Spinal cord (tissue), 9 donors: ENCODE measurements at regions not wholly inside any gene's neighbourhood (a gene's known extent, or its start where the extent isn't known, plus 50 kb on each side); places are given as distances from the start of the nearest gene placed in this dataset.

Source experiments
- DNase-seq, 6 donors: peaks; one replicate each; pipeline versions ENCODE4 v3.0.0 to v3.0.0-alpha.2; 2013 to 2015; ENCODE audit warnings: low spot score in 6 of 6, low read depth in 4 of 6
- H3K27ac ChIP-seq: one replicate; pipeline ENCODE4 v1.5.1; 2013; ENCODE audit warnings: low read depth, low read length, control low read depth
- H3K27me3 ChIP-seq: one replicate; pipeline ENCODE4 v1.6.1; 2013; ENCODE audit warnings: low read length; ENCODE audit not compliant: control insufficient read depth, insufficient read depth
- H3K36me3 ChIP-seq: one replicate; pipeline ENCODE4 v1.6.1; 2013; ENCODE audit warnings: low read length; ENCODE audit not compliant: control insufficient read depth, insufficient read depth
- H3K4me1 ChIP-seq: one replicate; pipeline ENCODE4 v1.6.1; 2013; ENCODE audit warnings: low read length; ENCODE audit not compliant: control insufficient read depth, insufficient read depth
- H3K4me3 ChIP-seq: one replicate; pipeline ENCODE4 v1.5.1; 2013; ENCODE audit warnings: low read depth, low read length, control low read depth
- H3K9me3 ChIP-seq: one replicate; pipeline ENCODE4 v1.6.1; 2013; ENCODE audit warnings: low read length; ENCODE audit not compliant: control insufficient read depth, insufficient read depth
- WGBS: methylation state at CpG from one replicate; pipeline ENCODE4 v1.1.5; 2013; ENCODE audit warnings: missing lambda C conversion rate; ENCODE audit not compliant: insufficient coverage; 5-methylcytosine and 5-hydroxymethylcytosine counted together
- donor health status: healthy.

GRCh38 chr15:69592954-69593353 is 140.3 kb downstream of the RPLP1 start:
- peaks cover 31% of the 10 kb centered on the region for H3K4me1 ChIP-seq

DNA sequence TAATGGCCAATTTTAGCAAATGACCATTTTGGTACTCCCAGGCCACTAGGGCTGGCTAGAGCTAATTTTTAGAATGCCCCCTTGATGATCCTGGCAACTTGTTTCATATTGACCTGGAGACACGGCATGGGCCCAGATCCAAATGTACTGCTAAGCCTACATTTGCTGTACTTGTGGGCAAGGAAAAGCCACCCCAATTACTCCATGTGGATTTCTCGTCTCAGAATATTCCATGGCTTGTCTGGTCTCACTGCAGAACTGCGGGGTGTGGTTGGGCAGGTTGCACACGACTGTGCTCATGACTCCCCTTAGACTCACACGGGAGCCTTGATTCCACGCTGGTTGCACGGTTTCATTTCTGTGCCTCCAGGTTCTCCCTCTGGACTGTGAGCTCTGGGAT is 140.9 kb downstream of the RPLP1 start:
- Histone ChIP-seq H3K9me3 (no peaks in the 10 kb centered on the region), H3K27me3 (peaks cover 4% of the 10 kb centered on the region), H3K4me3 (no peak overlapping the region), H3K4me1 (peaks cover 31% of the 10 kb centered on the region), H3K36me3 (no peaks in the 10 kb centered on the region), H3K27ac (no peak overlapping the region)
- 92% methylated on average over 7 of the region's 7 CpGs for WGBS
- no peak for DNase-seq

More at GRCh38 chr15:69592954-69593353, 140.3 kb downstream of the RPLP1 start:
- Histone ChIP-seq H3K36me3 (no peaks in the 10 kb centered on the region), H3K9me3 (no peaks in the 10 kb centered on the region), H3K27ac (no peak overlapping the region), H3K27me3 (peaks cover 3% of the 10 kb centered on the region), H3K4me3 (no peak overlapping the region)
- no peak for DNase-seq
- WGBS: 80% methylated on average over 2 of the region's 2 CpGs

GRCh38 chr15:69593981-69594966 is 141.7 kb downstream of the RPLP1 start:
- 26% methylated on average over 18 of the region's 24 CpGs for WGBS
- peaks cover 7% of the 10 kb centered on the region for H3K27me3 ChIP-seq
- H3K4me3 ChIP-seq: no peak overlapping the region
- H3K9me3 ChIP-seq: no peaks in the 10 kb centered on the region
- H3K36me3 ChIP-seq: no peaks in the 10 kb centered on the region
- peaks cover 31% of the 10 kb centered on the region for H3K4me1 ChIP-seq
- H3K27ac ChIP-seq: peak overlapping the region; percentile 66
- peak in 5 of 6 donors; percentile 40 to 82 (median 46) for DNase-seq

DNA sequence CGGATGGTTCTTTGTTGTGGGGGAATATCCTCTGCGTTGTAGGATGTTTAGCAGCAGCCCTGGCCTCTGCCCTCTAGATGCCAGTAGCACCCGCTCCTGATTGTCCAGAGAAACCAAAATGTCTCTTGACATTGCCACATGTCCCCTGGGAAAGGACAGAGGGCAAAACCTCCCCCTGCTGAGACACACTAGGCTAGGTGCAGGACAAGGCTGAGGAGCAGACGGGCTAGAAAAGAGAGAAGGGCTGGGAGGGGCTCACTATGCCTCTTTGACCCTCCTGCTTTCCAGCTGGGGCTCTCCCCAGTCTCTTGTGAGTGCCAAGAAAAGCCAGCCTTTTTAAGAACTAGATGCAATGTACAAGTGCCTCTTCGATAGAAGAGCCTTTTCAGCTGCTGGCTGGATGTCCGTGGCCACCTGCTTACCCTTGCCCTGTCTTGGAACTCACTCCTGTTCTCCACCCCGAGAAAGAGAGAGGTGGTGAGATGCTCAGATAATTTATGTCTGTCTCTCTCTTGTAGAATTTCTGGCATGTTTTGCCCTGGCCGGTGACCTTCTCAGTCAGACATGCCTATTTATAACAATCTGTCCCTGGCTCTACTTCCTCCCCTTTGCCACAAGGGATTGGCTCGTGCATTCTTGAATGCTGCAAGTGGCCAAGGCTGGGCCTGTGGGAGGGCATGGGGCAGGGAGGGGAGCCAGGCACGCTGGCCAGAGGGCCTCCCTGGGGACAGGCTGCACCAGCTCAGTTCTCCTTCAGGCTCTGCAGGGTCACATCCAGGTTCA is 142.6 kb downstream of the RPLP1 start:
- Histone ChIP-seq H3K36me3 (no peaks in the 10 kb centered on the region), H3K9me3 (no peaks in the 10 kb centered on the region), H3K27ac (peak overlapping the region; percentile 66), H3K4me3 (no peak overlapping the region), H3K27me3 (peaks cover 9% of the 10 kb centered on the region), H3K4me1 (peaks cover 31% of the 10 kb centered on the region)
- WGBS: 28% methylated on average over 9 of the region's 10 CpGs
- peak in 4 of 6 donors; percentile 25 to 81 (median 41) for DNase-seq

DNA sequence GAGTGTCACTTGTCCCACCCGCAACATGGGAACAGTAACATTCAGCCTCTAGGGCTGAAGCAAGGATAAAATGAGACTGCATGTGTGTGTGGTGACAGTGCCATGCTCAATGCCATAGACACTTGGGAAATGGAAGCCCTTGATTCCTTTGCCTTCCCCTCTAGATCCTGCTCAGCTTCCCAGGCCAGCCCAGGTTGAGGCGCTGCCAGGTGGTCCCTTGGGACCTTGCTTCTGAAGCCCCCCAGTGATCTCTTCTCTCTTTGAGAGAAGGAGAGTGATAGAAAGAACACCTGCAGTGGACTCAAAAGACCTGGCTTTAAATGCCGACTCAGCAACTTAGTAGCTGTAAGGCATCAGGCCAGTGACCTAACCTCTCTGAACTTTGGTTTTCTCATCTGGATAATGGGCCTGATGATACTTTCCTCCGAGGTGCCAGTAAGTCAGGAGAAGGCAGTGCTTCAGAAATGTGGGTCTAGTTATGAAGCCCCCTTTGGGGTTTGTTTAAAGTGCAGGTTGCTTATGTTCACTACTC is 144.5 kb downstream of the RPLP1 start:
- H3K9me3 ChIP-seq: no peaks in the 10 kb centered on the region
- no peak for DNase-seq
- H3K4me1 ChIP-seq: peaks cover 31% of the 10 kb centered on the region
- no peak overlapping the region for H3K4me3 ChIP-seq
- WGBS: 100% methylated on average over 3 of the region's 4 CpGs
- H3K27ac ChIP-seq: no peak overlapping the region
- no peaks in the 10 kb centered on the region for H3K36me3 ChIP-seq
- H3K27me3 ChIP-seq: peaks cover 9% of the 10 kb centered on the region

DNA sequence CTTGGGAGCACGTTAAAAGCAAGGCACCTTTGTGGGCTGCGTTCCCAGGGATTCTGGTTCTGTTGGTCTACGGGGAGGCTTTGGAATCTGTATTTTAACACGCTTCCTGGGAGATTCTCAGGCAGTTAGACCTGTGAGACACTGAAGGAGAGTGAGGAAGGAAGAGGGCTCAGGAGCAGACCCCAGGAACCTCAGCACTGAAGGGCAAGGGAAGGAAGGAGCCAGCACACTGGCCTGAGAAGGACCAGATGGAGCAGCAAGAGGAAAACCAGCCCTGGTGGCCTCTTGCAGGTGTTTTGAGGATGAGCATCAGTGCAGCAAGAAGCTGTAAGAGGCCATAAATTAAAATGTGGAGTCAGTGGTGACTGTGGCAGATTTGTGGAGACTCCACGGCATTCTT is 146.7 kb downstream of the RPLP1 start:
- no peaks in the 10 kb centered on the region for H3K36me3 ChIP-seq
- no peak for DNase-seq
- peaks cover 19% of the 10 kb centered on the region for H3K4me1 ChIP-seq
- H3K27ac ChIP-seq: no peak overlapping the region
- no peak overlapping the region for H3K4me3 ChIP-seq
- peaks cover 9% of the 10 kb centered on the region for H3K27me3 ChIP-seq
- 92% methylated on average over 5 of the region's 5 CpGs for WGBS
- no peaks in the 10 kb centered on the region for H3K9me3 ChIP-seq

DNA sequence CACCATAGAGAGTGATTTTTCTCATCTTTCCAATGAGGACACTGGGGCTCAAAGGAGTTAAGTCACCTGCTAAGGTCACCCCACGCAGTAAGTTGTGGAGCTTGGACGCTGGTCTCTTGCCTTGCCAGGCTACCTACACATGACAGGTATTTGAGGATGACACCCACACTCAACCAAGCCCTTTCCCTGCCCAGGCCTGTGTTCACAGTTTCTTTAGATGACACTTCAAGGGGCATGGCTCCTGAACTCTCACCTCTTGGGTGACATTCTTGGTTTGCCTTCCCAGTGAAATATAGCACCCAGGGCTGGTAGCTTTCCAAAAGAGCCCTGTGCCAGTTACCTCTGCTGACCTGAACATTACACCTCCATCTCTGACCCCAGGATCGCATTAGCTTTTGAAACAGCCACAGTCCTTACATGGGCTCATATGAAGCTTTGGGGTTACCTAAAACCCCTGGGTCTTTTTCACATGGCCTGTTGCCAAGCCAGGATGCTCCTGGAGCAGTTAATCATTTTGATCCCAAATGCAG is 148.0 kb downstream of the RPLP1 start:
- Histone ChIP-seq H3K27me3 (peaks cover 9% of the 10 kb centered on the region), H3K9me3 (no peaks in the 10 kb centered on the region), H3K36me3 (no peaks in the 10 kb centered on the region), H3K27ac (no peak overlapping the region), H3K4me1 (peaks cover 6% of the 10 kb centered on the region), H3K4me3 (no peak overlapping the region)
- 100% methylated on average over 3 of the region's 3 CpGs for WGBS
- no peak for DNase-seq

DNA sequence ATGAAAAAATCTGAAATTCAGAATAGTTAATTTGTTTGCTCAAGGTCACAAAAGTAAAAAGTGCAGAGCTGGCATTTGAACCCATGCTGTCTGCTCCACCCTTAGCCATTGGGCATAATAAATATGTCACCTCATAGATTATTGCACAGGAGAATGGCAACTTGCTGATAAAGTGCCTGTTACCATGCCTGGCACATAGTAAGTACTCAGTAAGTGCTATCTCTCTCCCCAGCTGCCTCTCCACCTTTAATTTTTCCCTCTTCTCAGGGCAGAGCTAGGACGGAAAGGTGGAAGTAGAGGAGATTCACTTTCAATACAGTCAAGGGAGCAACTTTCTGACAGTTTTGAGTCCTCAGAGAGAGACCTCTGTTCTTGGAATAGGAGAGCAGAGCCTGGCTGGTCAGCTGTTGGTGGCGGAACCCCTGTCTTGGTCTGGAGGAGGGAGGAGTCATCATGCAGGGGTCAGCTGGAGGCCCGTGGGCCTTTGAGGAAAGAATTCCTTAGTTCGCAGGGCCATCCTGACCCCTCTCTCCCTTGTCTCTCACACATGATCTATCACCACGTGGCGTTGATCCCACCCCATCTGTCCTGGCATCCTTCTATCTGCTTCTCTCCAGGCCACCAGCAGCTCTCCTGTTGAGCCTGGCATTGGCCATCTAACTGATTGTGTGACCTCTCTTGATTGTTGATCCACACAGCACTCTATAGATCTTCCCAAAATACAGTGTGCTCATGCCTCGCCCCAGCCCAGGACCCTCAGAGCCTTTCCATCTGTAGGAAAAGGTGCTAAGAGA is 149.3 kb downstream of the RPLP1 start:
- no peak for DNase-seq
- 85% methylated on average over 4 of the region's 7 CpGs for WGBS
- H3K4me3 ChIP-seq: no peak overlapping the region
- H3K27ac ChIP-seq: no peak overlapping the region
- H3K4me1 ChIP-seq: no peaks in the 10 kb centered on the region
- H3K36me3 ChIP-seq: no peaks in the 10 kb centered on the region
- peaks cover 15% of the 10 kb centered on the region for H3K27me3 ChIP-seq
- no peaks in the 10 kb centered on the region for H3K9me3 ChIP-seq

DNA sequence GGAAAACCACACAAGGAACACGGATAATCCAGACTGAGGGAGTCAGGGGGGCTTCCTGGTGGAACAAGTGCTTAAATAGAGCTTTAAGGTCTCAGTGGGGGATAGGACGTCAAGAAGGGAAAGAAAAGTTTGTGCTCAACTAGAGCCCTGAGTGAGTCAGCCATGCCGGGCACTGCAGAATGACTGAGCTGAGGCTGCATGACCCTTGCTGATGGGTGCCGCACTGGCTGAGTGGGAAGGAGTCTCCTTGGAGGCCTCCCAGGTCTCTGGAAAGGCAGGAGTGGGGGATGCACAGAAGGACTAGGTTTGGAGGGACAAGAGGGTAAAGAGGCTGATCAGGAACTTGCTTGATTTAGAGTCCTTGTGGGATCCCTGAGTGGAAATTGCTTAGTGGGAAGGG is 150.3 kb downstream of the RPLP1 start:
- Histone ChIP-seq H3K4me3 (no peak overlapping the region), H3K36me3 (no peaks in the 10 kb centered on the region), H3K27me3 (peaks cover 12% of the 10 kb centered on the region), H3K4me1 (no peaks in the 10 kb centered on the region), H3K27ac (no peak overlapping the region), H3K9me3 (no peaks in the 10 kb centered on the region)
- 67% methylated on average over 4 of the region's 4 CpGs for WGBS
- no peak for DNase-seq
